Natural killer cell treated with Interleukin-12 subunit alpha and Interleukin-12 subunit beta and Interleukin-15 and Interleukin-18, amount 100 ng/mL, for 72 hours (primary cell): ENCODE measurements at regions not wholly inside any gene's neighbourhood (a gene's known extent, or its start where the extent isn't known, plus 50 kb on each side); places are given as distances from the start of the nearest gene placed in this dataset.

ENCODE experiments used
- ATAC-seq, 2 donors: fragments of 150-1000 bp; cut with Tn5 transposase in 1 of 2; sonication (Bioruptor Pico), chemical (Tn5 transposase) in 1 of 2; 2 replicates each; pipeline ENCODE4 v1.10.0; 2021
- DNase-seq: peaks from one replicate; pipeline ENCODE4 v3.0.0; 2022; ENCODE audit warnings: low spot score
- H3K27ac Mint-ChIP-seq, 2 donors: 1 replicate in 1 of 2; 2 replicates in 1 of 2; pipeline ENCODE4 v1.8.0; 2022; ENCODE audit warnings: mixed read lengths in 2 of 2, mild to moderate bottlenecking in 1 of 2, moderate library complexity in 1 of 2
- H3K27me3 Mint-ChIP-seq, 2 donors: 1 replicate in 1 of 2; 2 replicates in 1 of 2; pipeline ENCODE4 v1.8.0; 2022; ENCODE audit warnings: mixed read lengths in 2 of 2
- H3K36me3 Mint-ChIP-seq: one replicate; pipeline ENCODE4 v1.8.0; 2022; ENCODE audit warnings: mixed read lengths
- H3K4me1 Mint-ChIP-seq, 2 donors: 1 replicate in 1 of 2; 2 replicates in 1 of 2; pipeline ENCODE4 v1.8.0; 2022; ENCODE audit warnings: low read depth in 2 of 2, mixed read lengths in 2 of 2, mild to moderate bottlenecking in 1 of 2
- H3K4me3 Mint-ChIP-seq: one replicate; pipeline ENCODE4 v1.8.0; 2022; ENCODE audit warnings: mixed read lengths
- H3K9me3 Mint-ChIP-seq: 2 replicates; pipeline ENCODE4 v1.8.0; 2022; ENCODE audit warnings: mixed read lengths

- peaks cover 2 to 11% of the 10 kb centered on the region in 2 donors for H3K27me3 Mint-ChIP-seq
- ATAC-seq: no peak
- no peaks in the 10 kb centered on the region for H3K9me3 Mint-ChIP-seq
- no peak for DNase-seq
- no peak overlapping the region for H3K4me3 Mint-ChIP-seq
- no peaks in the 10 kb centered on the region for H3K36me3 Mint-ChIP-seq
- peaks cover 4 to 5% of the 10 kb centered on the region in 2 donors for H3K4me1 Mint-ChIP-seq
- H3K27ac Mint-ChIP-seq: peak overlapping the region in 1 of 2 donors; percentile 26
Observed at GRCh38 chr2:237259201-237259600, 154.8 kb downstream of the COL6A3 start.

GRCh38 chr2:237260039-237260620 is 153.8 kb downstream of the COL6A3 start:
- DNase-seq (no peak), ATAC-seq (no peak)
- H3K36me3 Mint-ChIP-seq: no peaks in the 10 kb centered on the region
- no peaks in the 10 kb centered on the region for H3K9me3 Mint-ChIP-seq
- H3K4me3 Mint-ChIP-seq: no peak overlapping the region
- H3K4me1 Mint-ChIP-seq: peaks cover 4 to 5% of the 10 kb centered on the region in 2 donors
- H3K27me3 Mint-ChIP-seq: peaks cover 2 to 11% of the 10 kb centered on the region in 2 donors
- H3K27ac Mint-ChIP-seq: no peak overlapping the region

- no peaks in the 10 kb centered on the region for H3K36me3 Mint-ChIP-seq
- no peak overlapping the region for H3K27ac Mint-ChIP-seq
- no peak for ATAC-seq
- H3K9me3 Mint-ChIP-seq: no peaks in the 10 kb centered on the region
- H3K4me3 Mint-ChIP-seq: no peak overlapping the region
- peaks cover 4 to 5% of the 10 kb centered on the region in 2 donors for H3K4me1 Mint-ChIP-seq
- H3K27me3 Mint-ChIP-seq: peaks cover 2 to 11% of the 10 kb centered on the region in 2 donors
- no peak for DNase-seq
Observed at GRCh38 chr2:237260686-237261085, 153.3 kb downstream of the COL6A3 start.

- Mint-ChIP-seq H3K36me3 (no peaks in the 10 kb centered on the region), H3K9me3 (no peaks in the 10 kb centered on the region), H3K27me3 (peaks cover 2 to 11% of the 10 kb centered on the region in 2 donors), H3K27ac (no peak overlapping the region), H3K4me3 (no peak overlapping the region), H3K4me1 (peaks cover 4 to 5% of the 10 kb centered on the region in 2 donors)
- DNase-seq (no peak), ATAC-seq (no peak)
Observed at GRCh38 chr2:237261327-237261726, 152.6 kb downstream of the COL6A3 start.

GRCh38 chr2:237262838-237263771 is 150.9 kb downstream of the COL6A3 start:
- H3K27me3 Mint-ChIP-seq: peaks cover 0 to 11% of the 10 kb centered on the region in 2 donors
- no peak overlapping the region for H3K4me3 Mint-ChIP-seq
- H3K27ac Mint-ChIP-seq: no peak overlapping the region
- no peaks in the 10 kb centered on the region for H3K9me3 Mint-ChIP-seq
- DNase-seq (no peak), ATAC-seq (no peak)
- no peaks in the 10 kb centered on the region for H3K36me3 Mint-ChIP-seq
- peaks cover 0 to 4% of the 10 kb centered on the region in 2 donors for H3K4me1 Mint-ChIP-seq

- H3K27ac Mint-ChIP-seq: no peak overlapping the region
- H3K36me3 Mint-ChIP-seq: no peaks in the 10 kb centered on the region
Observed at GRCh38 chr2:237264480-237265219, 149.3 kb downstream of the COL6A3 start.

GRCh38 chr2:237268004-237268708 is 145.8 kb downstream of the COL6A3 start:
- DNase-seq (no peak), ATAC-seq (peak in 1 of 2 donors; percentile 59)
- peaks cover 15 to 21% of the 10 kb centered on the region in 2 donors for H3K27me3 Mint-ChIP-seq
- no peaks in the 10 kb centered on the region for H3K9me3 Mint-ChIP-seq
- no peaks in the 10 kb centered on the region for H3K4me1 Mint-ChIP-seq
- H3K27ac Mint-ChIP-seq: no peak overlapping the region
- H3K36me3 Mint-ChIP-seq: no peaks in the 10 kb centered on the region
- no peak overlapping the region for H3K4me3 Mint-ChIP-seq

More at GRCh38 chr2:237264480-237265219, 149.3 kb downstream of the COL6A3 start:
- no peak for DNase-seq
- H3K4me3 Mint-ChIP-seq: no peak overlapping the region
- peaks cover under 1 to 7% of the 10 kb centered on the region in 2 donors for H3K27me3 Mint-ChIP-seq
- ATAC-seq: no peak
- no peaks in the 10 kb centered on the region for H3K4me1 Mint-ChIP-seq
- H3K9me3 Mint-ChIP-seq: no peaks in the 10 kb centered on the region

GRCh38 chr2:237269138-237269875 is 144.7 kb downstream of the COL6A3 start:
- ATAC-seq (no peak), DNase-seq (no peak)
- H3K36me3 Mint-ChIP-seq: no peaks in the 10 kb centered on the region
- H3K4me3 Mint-ChIP-seq: no peak overlapping the region
- H3K27ac Mint-ChIP-seq: no peak overlapping the region
- H3K9me3 Mint-ChIP-seq: no peaks in the 10 kb centered on the region
- H3K4me1 Mint-ChIP-seq: no peaks in the 10 kb centered on the region
- peaks cover 15 to 21% of the 10 kb centered on the region in 2 donors for H3K27me3 Mint-ChIP-seq

- no peaks in the 10 kb centered on the region for H3K4me1 Mint-ChIP-seq
- no peak overlapping the region for H3K4me3 Mint-ChIP-seq
- ATAC-seq (peak in 1 of 2 donors; percentile 36), DNase-seq (no peak)
- no peak overlapping the region for H3K27ac Mint-ChIP-seq
- H3K9me3 Mint-ChIP-seq: no peaks in the 10 kb centered on the region
- no peaks in the 10 kb centered on the region for H3K36me3 Mint-ChIP-seq
- H3K27me3 Mint-ChIP-seq: peaks cover 15 to 21% of the 10 kb centered on the region in 2 donors
Observed at GRCh38 chr2:237270520-237270919, 143.4 kb downstream of the COL6A3 start.

GRCh38 chr2:237271698-237272652 is 142.0 kb downstream of the COL6A3 start:
- DNase-seq (no peak), ATAC-seq (no peak)
- Mint-ChIP-seq H3K27me3 (peaks cover 17 to 21% of the 10 kb centered on the region in 2 donors), H3K4me3 (no peak overlapping the region), H3K36me3 (no peaks in the 10 kb centered on the region), H3K4me1 (no peaks in the 10 kb centered on the region), H3K27ac (no peak overlapping the region), H3K9me3 (no peaks in the 10 kb centered on the region)
